ENCODE measurements at regions not wholly inside any gene's neighbourhood (a gene's known extent, or its start where the extent isn't known, plus 50 kb on each side); places are given as distances from the start of the nearest gene placed in this dataset.

- Histone ChIP-seq H3K4me1 (ENCODE audit: control insufficient read depth, insufficient read depth, low read length) (no peaks in the 10 kb centered on the region), H3K27ac (ENCODE audit: low read length) (no peak overlapping the region), H3K36me3 (ENCODE audit: control insufficient read depth, insufficient read depth, low read length) (no peaks in the 10 kb centered on the region), H3K4me3 (ENCODE audit: low read length) (no peak overlapping the region), H3K9me3 (ENCODE audit: control insufficient read depth, insufficient read depth, low read length) (no peaks in the 10 kb centered on the region), H3K27me3 (ENCODE audit: control insufficient read depth, insufficient read depth, low read length) (no peaks in the 10 kb centered on the region)
- DNase-seq (ENCODE audit: low read depth, low spot score), result no peak
Measured at GRCh38 chr4:14952352-14952751, 49.9 kb upstream of the CPEB2 start.

Data from iPS DF 6.9 (cell line).